Head of caudate nucleus (tissue), 42 donors: ENCODE measurements at regions not wholly inside any gene's neighbourhood (a gene's known extent, or its start where the extent isn't known, plus 50 kb on each side); places are given as distances from the start of the nearest gene placed in this dataset.
A peak's percentile ranks its signal among the peaks of the same experiment; 100 is the strongest.
"Not testable (repeated sequence)": the region's sequence is repeated elsewhere in the genome, so short reads cannot be mapped to it uniquely, and the experiment has no call there.

Experiments
- DNase-seq, 42 donors: peaks; one replicate each; pipeline versions ENCODE4 v3.0.0 to v3.0.0-alpha.2; 2020 to 2021; ENCODE audit warnings: mixed read lengths in 7 of 42
- intact Hi-C: fragments of 100-400 bp; cut with DNase I; formaldehyde crosslinking; loops from one replicate; pipeline ENCODE4 v1.15.0; 2022

- DNase-seq = peak in 1 of 42 donors; percentile 20
- intact Hi-C loops = no loop called here
Measured at GRCh38 chr18:58805467-58806187, 59.0 kb upstream of the ZNF532 start.

GRCh38 chr18:58806826-58807714 is 57.6 kb upstream of the ZNF532 start:
- intact Hi-C loops = no loop called here
- DNase-seq = no peak

- DNase-seq = no peak
- intact Hi-C loops = no loop called here
Measured at GRCh38 chr18:58807766-58808165, 56.9 kb upstream of the ZNF532 start.

GRCh38 chr18:58808349-58808748 is 56.3 kb upstream of the ZNF532 start:
- DNase-seq = no peak
- intact Hi-C loops = no loop called here

- intact Hi-C loops, DNase-seq: not testable (repeated sequence)
Measured at GRCh38 chr18:58811859-58812258, 52.8 kb upstream of the ZNF532 start.

GRCh38 chr18:58813105-58813504 is 51.6 kb upstream of the ZNF532 start:
- DNase-seq = no peak
- intact Hi-C loops = no loop called here

- intact Hi-C loops = no loop called here
- peak in 24 of 42 donors; percentile 21 to 77 (median 43) for DNase-seq
Measured at GRCh38 chr18:58813561-58814225, 51.0 kb upstream of the ZNF532 start.

- intact Hi-C loops = no loop called here
- DNase-seq = no peak
Measured at GRCh38 chr18:58814317-58814716, 50.4 kb upstream of the ZNF532 start.
